Bronchial epithelial cell (primary cell): ENCODE measurements at regions not wholly inside any gene's neighbourhood (a gene's known extent, or its start where the extent isn't known, plus 50 kb on each side); places are given as distances from the start of the nearest gene placed in this dataset.

ENCODE experiments used
- DNase-seq: peaks from one replicate; pipeline ENCODE4 v3.0.0-alpha.2; 2010; ENCODE audit warnings: low read depth
- FAIRE-seq: peaks from 2 replicates; lab custom pipeline; 2011; peaks lifted over from hg19 to GRCh38; lab: Jason Lieb, UNC
- H3K27me3 ChIP-seq: 2 replicates; pipeline ENCODE4 v1.5.1; 2011; ENCODE audit warnings: low read length; ENCODE audit not compliant: control insufficient read depth, insufficient read depth
- H3K36me3 ChIP-seq: 2 replicates; pipeline ENCODE4 v1.5.1; 2011; ENCODE audit warnings: low read length; ENCODE audit not compliant: control insufficient read depth, insufficient read depth
- H3K4me3 ChIP-seq: 2 replicates; pipeline ENCODE4 v1.5.1; 2011; ENCODE audit warnings: mild to moderate bottlenecking, low read depth, low read length, control low read depth
- TF ChIP-seq, protein P1 (sequence below): IDR thresholded peaks from 2 replicates; pipeline ENCODE4 v1.5.1; 2011; ENCODE audit warnings: mild to moderate bottlenecking, moderate library complexity, low read length, control low read depth, inconsistent platforms; ENCODE audit not compliant: insufficient read depth, severe bottlenecking

- TF ChIP-seq, protein P1, sequence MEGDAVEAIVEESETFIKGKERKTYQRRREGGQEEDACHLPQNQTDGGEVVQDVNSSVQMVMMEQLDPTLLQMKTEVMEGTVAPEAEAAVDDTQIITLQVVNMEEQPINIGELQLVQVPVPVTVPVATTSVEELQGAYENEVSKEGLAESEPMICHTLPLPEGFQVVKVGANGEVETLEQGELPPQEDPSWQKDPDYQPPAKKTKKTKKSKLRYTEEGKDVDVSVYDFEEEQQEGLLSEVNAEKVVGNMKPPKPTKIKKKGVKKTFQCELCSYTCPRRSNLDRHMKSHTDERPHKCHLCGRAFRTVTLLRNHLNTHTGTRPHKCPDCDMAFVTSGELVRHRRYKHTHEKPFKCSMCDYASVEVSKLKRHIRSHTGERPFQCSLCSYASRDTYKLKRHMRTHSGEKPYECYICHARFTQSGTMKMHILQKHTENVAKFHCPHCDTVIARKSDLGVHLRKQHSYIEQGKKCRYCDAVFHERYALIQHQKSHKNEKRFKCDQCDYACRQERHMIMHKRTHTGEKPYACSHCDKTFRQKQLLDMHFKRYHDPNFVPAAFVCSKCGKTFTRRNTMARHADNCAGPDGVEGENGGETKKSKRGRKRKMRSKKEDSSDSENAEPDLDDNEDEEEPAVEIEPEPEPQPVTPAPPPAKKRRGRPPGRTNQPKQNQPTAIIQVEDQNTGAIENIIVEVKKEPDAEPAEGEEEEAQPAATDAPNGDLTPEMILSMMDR = no peak
- no peak for FAIRE-seq
- no peak for DNase-seq
These were observed 621.1 kb downstream of the STK39 start for GRCh38 chr2:167626301-167626700.

GRCh38 chr2:167616997-167617396, 630.4 kb downstream of the STK39 start:
- no peak for FAIRE-seq
- TF ChIP-seq, protein P1 = no peak
- Histone ChIP-seq H3K27me3 (no peaks in the 10 kb centered on the region), H3K36me3 (no peaks in the 10 kb centered on the region), H3K4me3 (no peak overlapping the region)
- no peak for DNase-seq

More at GRCh38 chr2:167626301-167626700, 621.1 kb downstream of the STK39 start:
- H3K4me3 ChIP-seq = no peak overlapping the region
- no peaks in the 10 kb centered on the region for H3K27me3 ChIP-seq
- H3K36me3 ChIP-seq = no peaks in the 10 kb centered on the region

- DNase-seq (no peak), FAIRE-seq (no peak)
- Histone ChIP-seq H3K27me3 (no peaks in the 10 kb centered on the region), H3K4me3 (no peak overlapping the region), H3K36me3 (no peaks in the 10 kb centered on the region)
- TF ChIP-seq, protein P1 = no peak
These were observed 633.9 kb downstream of the STK39 start for GRCh38 chr2:167613471-167613870.

GRCh38 chr2:167608487-167608886, 638.9 kb downstream of the STK39 start:
- FAIRE-seq (no peak), DNase-seq (no peak)
- Histone ChIP-seq H3K4me3 (no peak overlapping the region), H3K27me3 (no peaks in the 10 kb centered on the region), H3K36me3 (no peaks in the 10 kb centered on the region)
- TF ChIP-seq, protein P1 = no peak

GRCh38 chr2:167607731-167608130, 639.7 kb downstream of the STK39 start:
- no peaks in the 10 kb centered on the region for H3K27me3 ChIP-seq
- no peak for FAIRE-seq
- TF ChIP-seq, protein P1 = no peak

DNA sequence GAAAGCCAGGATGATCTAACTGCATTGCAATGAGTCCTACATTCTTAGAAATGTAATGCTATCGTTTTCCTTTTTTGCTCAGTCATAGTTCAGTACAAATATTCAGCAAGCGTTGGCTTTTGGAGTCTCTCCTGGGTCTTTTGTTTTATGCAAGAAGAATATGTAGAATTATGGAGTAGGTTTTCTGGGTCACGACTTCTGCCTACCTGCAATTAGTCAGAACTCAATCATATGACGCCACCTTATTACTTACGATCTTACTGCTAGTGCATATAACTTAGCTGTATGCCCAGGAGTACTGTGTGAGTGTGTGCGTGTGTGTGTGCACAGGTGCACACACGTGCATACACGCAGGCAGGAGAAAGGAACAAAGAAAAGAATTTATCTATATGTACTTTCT, 640.2 kb downstream of the STK39 start:
- DNase-seq (peak; percentile 10), FAIRE-seq (no peak)
- Histone ChIP-seq H3K27me3 (no peaks in the 10 kb centered on the region), H3K36me3 (no peaks in the 10 kb centered on the region), H3K4me3 (no peak overlapping the region)
- TF ChIP-seq, protein P1 = no peak

More at GRCh38 chr2:167607731-167608130, 639.7 kb downstream of the STK39 start:
- Histone ChIP-seq H3K36me3 (no peaks in the 10 kb centered on the region), H3K4me3 (no peak overlapping the region)
- DNase-seq = no peak
